Coronary artery (tissue), 2 donors: ENCODE measurements at regions not wholly inside any gene's neighbourhood (a gene's known extent, or its start where the extent isn't known, plus 50 kb on each side); places are given as distances from the start of the nearest gene placed in this dataset.

ENCODE experiments used
- DNase-seq: peaks from one replicate; pipeline ENCODE4 v3.0.0-alpha.2; 2017; ENCODE audit warnings: low spot score
- H3K27ac ChIP-seq, 2 donors: fragments of 200-600 bp; sonication (generic); one replicate each; pipeline ENCODE4 v1.5.1; 2016 to 2019
- H3K4me3 ChIP-seq: fragments of 200-600 bp; sonication (generic); 2 replicates; pipeline ENCODE4 v1.5.1; 2016; ENCODE audit warnings: mild to moderate bottlenecking, moderate library complexity
- TF ChIP-seq, protein P1 (sequence below): fragments of 200-600 bp; sonication (generic); IDR thresholded peaks from one replicate; pipeline ENCODE4 v1.5.1; 2019; ENCODE audit warnings: antibody characterized with exemption

DNA sequence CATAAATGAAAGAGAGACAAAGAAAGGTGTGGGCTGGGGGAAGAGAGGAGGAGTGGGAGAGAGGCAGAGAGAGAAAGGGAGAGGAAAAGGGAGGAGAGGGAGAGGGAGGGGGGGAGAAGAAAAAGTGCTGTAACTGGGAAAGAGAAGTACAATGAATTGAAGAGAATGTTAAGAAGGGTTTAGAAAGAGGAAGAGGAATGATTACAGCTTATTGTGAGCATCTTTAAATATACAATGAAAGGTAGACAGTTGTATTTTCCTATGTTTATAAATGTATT is 229.1 kb upstream of the PMFBP1 start:
- TF ChIP-seq, protein P1, sequence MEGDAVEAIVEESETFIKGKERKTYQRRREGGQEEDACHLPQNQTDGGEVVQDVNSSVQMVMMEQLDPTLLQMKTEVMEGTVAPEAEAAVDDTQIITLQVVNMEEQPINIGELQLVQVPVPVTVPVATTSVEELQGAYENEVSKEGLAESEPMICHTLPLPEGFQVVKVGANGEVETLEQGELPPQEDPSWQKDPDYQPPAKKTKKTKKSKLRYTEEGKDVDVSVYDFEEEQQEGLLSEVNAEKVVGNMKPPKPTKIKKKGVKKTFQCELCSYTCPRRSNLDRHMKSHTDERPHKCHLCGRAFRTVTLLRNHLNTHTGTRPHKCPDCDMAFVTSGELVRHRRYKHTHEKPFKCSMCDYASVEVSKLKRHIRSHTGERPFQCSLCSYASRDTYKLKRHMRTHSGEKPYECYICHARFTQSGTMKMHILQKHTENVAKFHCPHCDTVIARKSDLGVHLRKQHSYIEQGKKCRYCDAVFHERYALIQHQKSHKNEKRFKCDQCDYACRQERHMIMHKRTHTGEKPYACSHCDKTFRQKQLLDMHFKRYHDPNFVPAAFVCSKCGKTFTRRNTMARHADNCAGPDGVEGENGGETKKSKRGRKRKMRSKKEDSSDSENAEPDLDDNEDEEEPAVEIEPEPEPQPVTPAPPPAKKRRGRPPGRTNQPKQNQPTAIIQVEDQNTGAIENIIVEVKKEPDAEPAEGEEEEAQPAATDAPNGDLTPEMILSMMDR, result no peak

DNA sequence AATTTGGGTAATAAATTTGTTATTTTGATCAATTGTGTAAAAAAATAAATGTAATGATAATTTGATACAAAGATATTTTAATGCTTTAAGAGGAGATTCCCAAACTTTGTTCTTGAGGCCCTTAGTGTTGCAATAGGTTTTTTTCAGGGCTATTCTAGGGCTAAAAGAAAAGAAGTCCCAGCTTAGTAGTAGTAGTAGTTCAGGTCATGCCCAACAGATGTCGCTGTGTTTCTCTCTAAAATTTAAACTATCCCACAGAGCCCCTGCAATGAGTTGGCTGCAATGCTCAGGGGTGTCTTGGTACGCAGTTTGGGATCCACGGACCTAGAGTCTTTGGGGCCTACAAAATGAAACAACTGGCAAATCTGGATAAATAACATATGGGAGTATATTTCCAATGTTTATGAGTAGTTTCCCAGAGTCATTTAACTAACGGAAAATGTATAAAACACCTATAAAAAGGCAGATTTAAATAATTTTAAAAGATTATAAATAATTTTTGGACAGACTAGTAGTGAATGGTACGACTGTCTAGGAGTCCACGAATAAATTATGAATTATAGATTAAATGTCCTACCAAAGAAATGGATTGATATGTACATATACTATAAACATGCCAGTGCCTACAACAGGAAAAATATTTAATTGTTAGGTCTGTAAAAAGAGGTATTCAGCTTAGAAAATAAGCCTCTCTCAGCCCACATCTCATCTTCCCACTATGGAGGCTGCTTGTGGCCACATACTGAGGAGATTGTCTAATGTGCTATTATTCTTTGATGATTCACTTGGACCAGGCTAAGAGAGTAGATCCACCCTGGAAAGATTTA is 228.5 kb upstream of the PMFBP1 start:
- H3K4me3 ChIP-seq, result no peak overlapping the region
- DNase-seq, result no peak
- H3K27ac ChIP-seq, result no peak overlapping the region
- TF ChIP-seq, protein P1, result no peak

More for the DNA sequence above, 229.1 kb upstream of the PMFBP1 start:
- no peak for DNase-seq
- H3K4me3 ChIP-seq, result no peak overlapping the region
- H3K27ac ChIP-seq, result no peak overlapping the region

DNA sequence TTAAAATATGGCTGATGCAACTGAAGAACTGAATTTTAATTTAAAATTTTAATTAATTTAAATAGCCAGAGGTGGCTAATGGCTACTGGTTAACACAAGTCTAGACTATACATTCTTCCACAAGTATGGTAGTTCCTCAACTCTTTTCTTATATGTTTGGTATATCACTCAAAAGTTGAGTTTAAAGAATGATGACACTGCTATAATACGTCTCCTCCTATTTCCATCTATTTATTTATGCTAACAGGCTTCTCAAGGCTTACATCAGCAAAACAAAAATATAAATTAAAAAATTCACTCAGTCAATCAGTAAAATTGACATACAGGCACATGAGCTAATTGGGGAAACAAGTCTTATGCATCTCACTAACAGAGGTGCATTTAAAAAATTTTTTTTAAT is 227.9 kb upstream of the PMFBP1 start:
- Histone ChIP-seq H3K27ac (no peak overlapping the region), H3K4me3 (no peak overlapping the region)
- DNase-seq, result no peak
- TF ChIP-seq, protein P1, result no peak

DNA sequence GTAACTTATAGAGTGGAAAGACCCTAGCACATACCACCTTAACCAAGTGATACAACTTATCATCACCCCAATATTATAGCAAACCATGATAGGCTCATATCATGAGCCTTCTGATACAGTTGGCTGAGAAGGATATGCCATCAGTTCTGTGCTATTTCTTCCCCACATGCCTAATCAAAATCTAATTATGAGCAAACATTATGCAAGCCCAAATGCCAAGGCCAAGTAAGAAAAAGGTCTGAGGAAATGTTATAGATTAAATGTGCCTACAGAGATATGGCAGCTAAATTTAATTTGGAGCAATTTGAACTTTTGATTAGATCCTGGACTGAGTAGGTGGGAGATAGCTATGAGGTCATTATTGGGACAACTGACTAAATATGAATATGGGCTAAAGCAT is 225.9 kb upstream of the PMFBP1 start:
- TF ChIP-seq, protein P1, result no peak
- no peak overlapping the region for H3K4me3 ChIP-seq
- DNase-seq, result no peak
- no peak overlapping the region for H3K27ac ChIP-seq

DNA sequence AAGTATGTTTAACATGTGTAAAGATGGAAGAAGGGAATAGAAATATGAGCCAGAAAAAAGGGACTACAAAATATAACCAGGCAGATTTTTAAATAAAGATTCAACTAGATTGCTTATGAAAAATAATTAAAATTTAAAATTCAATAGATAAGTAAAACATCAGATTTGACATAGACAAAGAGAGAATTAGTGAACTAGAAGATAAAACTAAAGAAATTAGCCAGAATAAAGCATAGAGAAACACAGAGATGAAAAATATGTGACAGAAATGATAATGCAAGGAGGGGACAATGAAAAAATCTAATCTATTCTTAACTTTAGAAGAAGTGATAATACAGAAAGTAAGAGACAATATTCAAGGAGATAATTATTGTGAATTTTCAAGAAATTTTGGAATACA is 222.6 kb upstream of the PMFBP1 start:
- H3K27ac ChIP-seq, result no peak overlapping the region
- TF ChIP-seq, protein P1, result no peak

DNA sequence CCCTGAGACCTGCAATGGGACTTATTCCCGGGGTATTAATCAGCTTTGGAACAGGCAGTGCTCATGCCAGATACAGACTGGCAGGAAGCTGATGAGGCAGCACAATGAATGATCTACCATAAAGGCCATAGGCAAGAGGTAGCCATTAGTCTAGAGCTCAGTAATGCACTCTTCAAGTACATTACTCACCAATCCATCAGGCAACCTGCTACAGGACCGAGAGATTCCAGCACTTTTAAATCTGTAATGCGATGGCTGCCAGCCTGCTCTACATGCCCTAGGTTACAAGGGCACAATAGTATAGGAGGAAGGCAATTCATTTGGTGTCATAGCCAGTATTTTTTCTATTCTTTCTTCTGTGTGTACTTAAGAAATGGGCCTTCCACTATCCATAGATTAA is 217.8 kb upstream of the PMFBP1 start:
- TF ChIP-seq, protein P1, result no peak
- Histone ChIP-seq H3K4me3 (no peak overlapping the region), H3K27ac (no peak overlapping the region)
- no peak for DNase-seq

More for the DNA sequence above, 222.6 kb upstream of the PMFBP1 start:
- H3K4me3 ChIP-seq, result no peak overlapping the region
- no peak for DNase-seq

DNA sequence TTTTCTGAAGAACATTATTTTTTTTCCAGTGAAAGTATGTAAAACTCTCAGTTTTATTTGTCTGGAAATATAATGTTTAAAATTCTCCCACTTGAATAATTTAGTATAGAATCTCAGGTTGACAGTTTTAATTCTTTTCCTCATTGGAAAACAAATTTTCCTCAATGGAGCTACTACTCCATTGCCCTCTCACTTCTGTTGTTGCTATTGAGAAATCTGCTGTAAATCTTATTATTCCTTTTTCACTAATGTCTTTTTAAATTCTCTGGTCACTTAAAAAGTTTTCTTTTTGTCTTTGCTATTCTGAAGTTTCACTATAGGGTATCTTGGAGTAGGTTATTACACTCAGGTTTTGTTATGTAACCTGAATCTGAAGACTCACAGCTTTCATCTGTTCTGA is 216.1 kb upstream of the PMFBP1 start:
- TF ChIP-seq, protein P1, result no peak
- no peak for DNase-seq
- Histone ChIP-seq H3K27ac (no peak overlapping the region), H3K4me3 (no peak overlapping the region)
